Mucosa of descending colon (tissue), 3 donors: ENCODE measurements at regions not wholly inside any gene's neighbourhood (a gene's known extent, or its start where the extent isn't known, plus 50 kb on each side); places are given as distances from the start of the nearest gene placed in this dataset.

Source experiments
- ATAC-seq: fragments of 200-7000 bp; cut with Tn5 transposase; one replicate; pipeline ENCODE4 v1.9.1; 2020; ENCODE audit warnings: mild to moderate bottlenecking, moderate library complexity
- DNase-seq, 3 donors: peaks; one replicate each; pipeline ENCODE4 v3.0.0-alpha.2; 2020
- H3K36me3 ChIP-seq: fragments of 200-600 bp; one replicate; pipeline ENCODE4 v1.8.0; 2021; ENCODE audit warnings: low read depth, mild to moderate bottlenecking
- H3K4me1 ChIP-seq: fragments of 200-600 bp; one replicate; pipeline ENCODE4 v1.8.0; 2021; ENCODE audit warnings: low read depth, mild to moderate bottlenecking
- H3K4me3 ChIP-seq: fragments of 200-600 bp; one replicate; pipeline ENCODE4 v1.8.0; 2021; ENCODE audit warnings: mild to moderate bottlenecking
- H3K9me3 ChIP-seq: fragments of 200-600 bp; one replicate; pipeline ENCODE4 v1.8.0; 2021; ENCODE audit warnings: mild to moderate bottlenecking
- CTCF ChIP-seq: fragments of 200-600 bp; IDR thresholded peaks from one replicate; pipeline ENCODE4 v1.8.0; 2022; ENCODE audit warnings: antibody characterized with exemption, mild to moderate bottlenecking
- intact Hi-C, 2 donors: fragments of 100-400 bp; cut with DNase I in 1 of 2; cut with micrococcal nuclease in 1 of 2; formaldehyde crosslinking; loops; one replicate each; pipeline versions ENCODE4 v1.11.0 to v1.11.1; 2022; cut with DNase I, micrococcal nuclease
- donor health status: DM: no; HTN: no; CAD: no; lungs with moderate emphysema.
- donor health status: DM: no; HTN: no; CAD: no.
- donor health status: DM: no; HTN: yes; CAD: no.

- intact Hi-C loops, result no loop called here
- TF ChIP-seq CTCF, result no peak
- no peaks in the 10 kb centered on the region for H3K9me3 ChIP-seq
- no peaks in the 10 kb centered on the region for H3K4me1 ChIP-seq
- ATAC-seq (no peak), DNase-seq (no peak)
- H3K4me3 ChIP-seq, result no peak overlapping the region
- no peaks in the 10 kb centered on the region for H3K36me3 ChIP-seq
These were observed 63.7 kb upstream of the BCO1 start for GRCh38 chr16:81174644-81175324.

- DNase-seq (no peak), ATAC-seq (no peak)
- Histone ChIP-seq H3K4me1 (no peaks in the 10 kb centered on the region), H3K4me3 (no peak overlapping the region), H3K36me3 (no peaks in the 10 kb centered on the region), H3K9me3 (no peaks in the 10 kb centered on the region)
- intact Hi-C loops, result no loop called here
- no peak for TF ChIP-seq CTCF
These were observed 65.5 kb upstream of the BCO1 start for GRCh38 chr16:81172769-81173658.

GRCh38 chr16:81170824-81171223, 67.7 kb upstream of the BCO1 start:
- Histone ChIP-seq H3K9me3 (no peaks in the 10 kb centered on the region), H3K4me1 (no peaks in the 10 kb centered on the region), H3K36me3 (no peaks in the 10 kb centered on the region), H3K4me3 (no peak overlapping the region)
- ATAC-seq, result no peak
- TF ChIP-seq CTCF, result no peak
- intact Hi-C loops, result no loop called here
- DNase-seq, result no peak

GRCh38 chr16:81168406-81168805, 70.1 kb upstream of the BCO1 start:
- Histone ChIP-seq H3K4me3 (no peak overlapping the region), H3K9me3 (no peaks in the 10 kb centered on the region), H3K36me3 (no peaks in the 10 kb centered on the region), H3K4me1 (no peaks in the 10 kb centered on the region)
- TF ChIP-seq CTCF, result no peak
- DNase-seq (no peak), ATAC-seq (no peak)
- intact Hi-C loops, result no loop called here

- Histone ChIP-seq H3K36me3 (no peaks in the 10 kb centered on the region), H3K9me3 (no peaks in the 10 kb centered on the region), H3K4me3 (no peak overlapping the region), H3K4me1 (no peaks in the 10 kb centered on the region)
- DNase-seq (no peak), ATAC-seq (no peak)
- no peak for TF ChIP-seq CTCF
- intact Hi-C loops, result no loop called here
These were observed 70.6 kb upstream of the BCO1 start for GRCh38 chr16:81167851-81168250.
